B cell (primary cell): ENCODE measurements at regions not wholly inside any gene's neighbourhood (a gene's known extent, or its start where the extent isn't known, plus 50 kb on each side); places are given as distances from the start of the nearest gene placed in this dataset.

Experiments
- ATAC-seq: fragments of 200-7000 bp; cut with Tn5 transposase; one replicate; pipeline ENCODE4 v1.10.0; 2021; ENCODE audit warnings: low read depth, mild to moderate bottlenecking, moderate number of reproducible peaks, moderate library complexity
- CTCF ChIA-PET: fragments of 350-600 bp; sonication (Branson Sonifier 250); formaldehyde crosslinking; loops from one replicate; lab custom pipeline; 2021; ENCODE audit warnings: antibody characterized with exemption, inconsistent platforms; lab: Charles Lee
- POLR2A ChIA-PET: fragments of 350-600 bp; sonication (Branson Sonifier 250); formaldehyde crosslinking; loops from one replicate; lab custom pipeline; 2021; ENCODE audit warnings: antibody characterized with exemption; lab: Charles Lee
- DNase-seq: peaks from one replicate; pipeline ENCODE4 v3.0.0; 2013
- H2AFZ ChIP-seq: 2 replicates; pipeline ENCODE4 v1.6.1; 2012; ENCODE audit warnings: mild to moderate bottlenecking, low read depth, low read length; ENCODE audit not compliant: insufficient read depth, poor library complexity, severe bottlenecking
- H3K27ac ChIP-seq, 2 donors: 1 replicate in 1 of 2; 2 replicates in 1 of 2; pipeline ENCODE4 v1.5.1; 2012 to 2013; ENCODE audit warnings: low read length in 2 of 2, mild to moderate bottlenecking in 2 of 2, moderate library complexity in 1 of 2
- H3K27me3 ChIP-seq, 4 experiments: fragments of 200-600 bp in 1 of 4; sonication (generic) in 1 of 4; replicated peaks in 1 of 4; 1 replicate in 2 of 4; 2 replicates in 2 of 4; pipeline versions ENCODE4 v1.6.1 to v1.7.0; 2013 to 2016; ENCODE audit warnings: low read length in 3 of 4, mild to moderate bottlenecking in 2 of 4, mixed read lengths in 1 of 4, moderate library complexity in 1 of 4; ENCODE audit not compliant: insufficient read depth in 4 of 4, control insufficient read depth in 3 of 4; ENCODE audit errors: control extremely low read depth in 1 of 4
- H3K36me3 ChIP-seq, 2 experiments: replicated peaks in 1 of 2; 1 replicate in 1 of 2; 2 replicates in 1 of 2; pipeline versions ENCODE4 v1.6.1 to v1.7.1; 2013; ENCODE audit warnings: low read length in 1 of 2; ENCODE audit not compliant: insufficient read depth in 2 of 2, control insufficient read depth in 1 of 2; ENCODE audit errors: control extremely low read depth in 1 of 2, extremely low read depth in 1 of 2
- H3K4me1 ChIP-seq, 2 donors: fragments of 200-600 bp in 1 of 2; sonication (generic) in 1 of 2; 1 replicate in 1 of 2; 2 replicates in 1 of 2; pipeline versions ENCODE4 v1.5.1 to v1.6.1; 2013 to 2017; ENCODE audit warnings: low read length in 2 of 2; ENCODE audit not compliant: control insufficient read depth in 2 of 2, insufficient read depth in 2 of 2
- H3K4me2 ChIP-seq: replicated peaks from 2 replicates; pipeline ENCODE3; 2012; ENCODE audit warnings: mild to moderate bottlenecking, low read depth, low read length; ENCODE audit not compliant: poor library complexity, severe bottlenecking
- H3K4me3 ChIP-seq, 5 experiments: fragments of 200-600 bp in 1 of 5; sonication (generic) in 1 of 5; 1 replicate in 3 of 5; 2 replicates in 2 of 5; pipeline versions ENCODE4 v1.5.1 to v1.7.0; 2011 to 2016; ENCODE audit warnings: low read length in 4 of 5, mild to moderate bottlenecking in 4 of 5, low read depth in 2 of 5, control low read depth in 1 of 5, moderate library complexity in 1 of 5; ENCODE audit not compliant: insufficient read depth in 1 of 5; ENCODE audit errors: control extremely low read depth in 1 of 5, extremely low read depth in 1 of 5
- H3K79me2 ChIP-seq: fragments of 200-600 bp; sonication (generic); one replicate; pipeline ENCODE4 v1.6.0; 2016; ENCODE audit warnings: low read length; ENCODE audit not compliant: control insufficient read depth, insufficient read depth
- H3K9ac ChIP-seq: fragments of 200-600 bp; sonication (generic); 2 replicates; pipeline ENCODE4 v1.6.1; 2017; ENCODE audit warnings: mild to moderate bottlenecking, low read length, moderate library complexity
- H3K9me3 ChIP-seq, 3 donors: one replicate each; pipeline versions ENCODE4 v1.6.1 to v1.7.1; 2013; ENCODE audit warnings: low read length in 2 of 3; ENCODE audit not compliant: control insufficient read depth in 2 of 3, insufficient read depth in 1 of 3; ENCODE audit errors: control extremely low read depth in 1 of 3
- H4K20me1 ChIP-seq: 2 replicates; pipeline ENCODE4 v1.6.0; 2012; ENCODE audit warnings: mild to moderate bottlenecking, low read length; ENCODE audit not compliant: insufficient read depth, control insufficient read depth, poor library complexity, severe bottlenecking
- H3K27ac Mint-ChIP-seq: one replicate; pipeline ENCODE4 v1.8.0; 2021; ENCODE audit warnings: mixed read lengths
- H3K27me3 Mint-ChIP-seq: one replicate; pipeline ENCODE4 v1.8.0; 2021; ENCODE audit warnings: mixed read lengths
- H3K4me1 Mint-ChIP-seq: one replicate; pipeline ENCODE4 v1.8.0; 2021; ENCODE audit warnings: mixed read lengths
- H3K4me3 Mint-ChIP-seq: one replicate; pipeline ENCODE4 v1.8.0; 2021; ENCODE audit warnings: mixed read lengths
- H3K9me3 Mint-ChIP-seq: one replicate; pipeline ENCODE4 v1.8.0; 2022; ENCODE audit warnings: mixed read lengths; ENCODE audit not compliant: insufficient read depth
- CTCF ChIP-seq: fragments of 200-600 bp; IDR thresholded peaks from one replicate; pipeline ENCODE4 v1.8.0; 2022; ENCODE audit warnings: antibody characterized with exemption, mild to moderate bottlenecking
- EZH2 ChIP-seq: IDR thresholded peaks from 2 replicates; pipeline ENCODE4 v1.6.1; 2012; ENCODE audit warnings: borderline replicate concordance, low read depth, mild to moderate bottlenecking, moderate library complexity, low read length; ENCODE audit not compliant: insufficient read depth, poor library complexity, severe bottlenecking
- WGBS: methylation state at CpG from one replicate; pipeline ENCODE4 v1.1.5; 2013; ENCODE audit warnings: missing lambda C conversion rate; ENCODE audit not compliant: insufficient coverage; 5-methylcytosine and 5-hydroxymethylcytosine counted together
- intact Hi-C: fragments of 100-400 bp; cut with micrococcal nuclease; formaldehyde crosslinking; loops from one replicate; pipeline ENCODE4 v1.10.0; 2022

GRCh38 chr12:75738486-75738885 is 227.1 kb upstream of the KRR1 start:
- H3K27me3 Mint-ChIP-seq: peaks cover 7% of the 10 kb centered on the region

GRCh38 chr12:75735853-75736252 is 224.4 kb upstream of the KRR1 start:
- H3K4me1 Mint-ChIP-seq: no peaks in the 10 kb centered on the region
- no peaks in the 10 kb centered on the region for H3K9me3 Mint-ChIP-seq
- no peaks in the 10 kb centered on the region for H3K27me3 ChIP-seq
- H3K9me3 ChIP-seq: no peaks in the 10 kb centered on the region
- H3K27me3 Mint-ChIP-seq: peaks cover 3% of the 10 kb centered on the region
- no peak overlapping the region for H3K27ac ChIP-seq
- no peaks in the 10 kb centered on the region for H4K20me1 ChIP-seq
- no peaks in the 10 kb centered on the region for H3K36me3 ChIP-seq
- no peak overlapping the region for H2AFZ ChIP-seq
- no peak overlapping the region for H3K4me2 ChIP-seq
- POLR2A ChIA-PET: no interaction called here
- no peaks in the 10 kb centered on the region for H3K4me1 ChIP-seq
- H3K27ac Mint-ChIP-seq: no peak overlapping the region
- no peak overlapping the region for H3K4me3 Mint-ChIP-seq
- no peak overlapping the region for H3K4me3 ChIP-seq
- DNase-seq (no peak), ATAC-seq (no peak)
- CTCF ChIA-PET: no interaction called here
- TF ChIP-seq CTCF: no peak
- no peak for TF ChIP-seq EZH2
- intact Hi-C loops: no loop called here
- no peaks in the 10 kb centered on the region for H3K79me2 ChIP-seq
- H3K9ac ChIP-seq: no peak overlapping the region
- WGBS: 100% methylated on average over 1 of the region's 1 CpG

More at GRCh38 chr12:75738486-75738885, 227.1 kb upstream of the KRR1 start:
- Histone ChIP-seq H3K79me2 (no peaks in the 10 kb centered on the region), H4K20me1 (no peaks in the 10 kb centered on the region), H3K4me1 (no peaks in the 10 kb centered on the region), H3K9ac (no peak overlapping the region), H2AFZ (no peak overlapping the region), H3K36me3 (no peaks in the 10 kb centered on the region), H3K4me2 (no peak overlapping the region), H3K4me3 (no peak overlapping the region), H3K27me3 (no peaks in the 10 kb centered on the region), H3K27ac (no peak overlapping the region), H3K9me3 (no peaks in the 10 kb centered on the region)
- ChIA-PET CTCF (no interaction called here), POLR2A (no interaction called here)
- Mint-ChIP-seq H3K4me3 (no peak overlapping the region), H3K4me1 (no peaks in the 10 kb centered on the region), H3K9me3 (no peaks in the 10 kb centered on the region), H3K27ac (no peak overlapping the region)
- DNase-seq (no peak), ATAC-seq (peak; percentile 28)
- WGBS: 37% methylated on average over 2 of the region's 2 CpGs
- TF ChIP-seq CTCF (no peak), EZH2 (no peak)
- intact Hi-C loops: no loop called here
